SK-N-MC (cell line): ENCODE measurements at regions not wholly inside any gene's neighbourhood (a gene's known extent, or its start where the extent isn't known, plus 50 kb on each side); places are given as distances from the start of the nearest gene placed in this dataset.

ENCODE experiments used
- EZH2 ChIP-seq: fragments of 200-600 bp; sonication (generic); IDR thresholded peaks from one replicate; pipeline ENCODE4 v1.6.1; 2017; ENCODE audit warnings: antibody characterized with exemption
- POLR2AphosphoS5 ChIP-seq: IDR thresholded peaks from 2 replicates; pipeline ENCODE4 v1.6.1; 2012; ENCODE audit warnings: mild to moderate bottlenecking, low read depth, low read length, borderline replicate concordance

DNA sequence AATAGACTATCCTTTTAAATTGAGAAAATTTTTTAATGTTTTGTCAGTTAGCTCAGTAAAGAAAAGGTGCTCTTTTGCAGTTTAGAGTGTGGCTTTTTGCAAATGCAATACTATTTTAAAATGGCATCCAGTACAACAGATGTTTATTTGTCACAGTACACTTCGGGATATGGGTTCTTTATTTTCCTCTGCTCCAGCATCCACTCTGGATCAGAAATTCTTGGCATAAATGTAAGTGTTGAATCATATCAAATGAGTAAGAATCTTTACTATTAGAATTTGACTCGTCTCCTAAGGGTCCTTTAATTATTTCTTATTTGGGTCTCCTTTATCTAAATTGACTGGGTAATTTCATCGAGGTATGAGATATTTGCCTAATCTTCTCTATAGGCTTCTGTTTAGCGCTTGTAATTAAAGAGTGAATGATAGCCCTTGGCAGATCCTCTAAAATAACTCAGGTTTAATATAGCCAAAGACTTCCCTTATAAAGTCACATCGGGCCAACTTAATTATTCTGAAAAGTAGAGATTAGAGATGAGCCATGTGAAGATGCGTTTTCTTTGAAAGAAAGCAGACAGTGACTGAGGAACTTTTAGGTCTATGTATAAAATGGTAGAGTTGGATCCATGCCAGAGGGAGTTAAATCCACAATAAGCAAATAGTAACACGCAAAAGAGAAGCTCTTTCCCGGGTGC lies 132.7 kb downstream of the CASP12 start:
- TF ChIP-seq POLR2AphosphoS5 (no peak), EZH2 (no peak)
